H9 (cell line): ENCODE measurements at regions not wholly inside any gene's neighbourhood (a gene's known extent, or its start where the extent isn't known, plus 50 kb on each side); places are given as distances from the start of the nearest gene placed in this dataset.

Experiments used
- DNase-seq: peaks from one replicate; pipeline ENCODE4 v3.0.0-alpha.2; 2017
- H2AFZ ChIP-seq: one replicate; pipeline ENCODE4 v1.6.1; 2013; ENCODE audit warnings: mild to moderate bottlenecking, low read length, control low read depth, moderate library complexity
- H2AK5ac ChIP-seq: 2 replicates; pipeline ENCODE4 v1.6.1; 2013; ENCODE audit warnings: low read length, control low read depth, mixed read lengths; ENCODE audit not compliant: insufficient read length
- H2BK120ac ChIP-seq: one replicate; pipeline ENCODE4 v1.6.1; 2013; ENCODE audit warnings: low read depth, mild to moderate bottlenecking, low read length, control low read depth, inconsistent platforms; ENCODE audit not compliant: poor library complexity, severe bottlenecking
- H2BK12ac ChIP-seq: 2 replicates; pipeline ENCODE4 v1.6.1; 2013; ENCODE audit warnings: low read length, control low read depth, mixed read lengths, low read depth; ENCODE audit not compliant: insufficient read length
- H2BK15ac ChIP-seq: 2 replicates; pipeline ENCODE4 v1.6.1; 2013; ENCODE audit warnings: low read depth, low read length, control low read depth
- H2BK20ac ChIP-seq: one replicate; pipeline ENCODE4 v1.6.1; 2013; ENCODE audit warnings: low read depth, mild to moderate bottlenecking, low read length, control low read depth, inconsistent platforms; ENCODE audit not compliant: poor library complexity, severe bottlenecking
- H2BK5ac ChIP-seq: 2 replicates; pipeline ENCODE4 v1.6.1; 2013; ENCODE audit warnings: low read length, control low read depth, mixed read lengths; ENCODE audit not compliant: insufficient read length
- H3K14ac ChIP-seq: 2 replicates; pipeline ENCODE4 v1.6.1; 2013; ENCODE audit warnings: low read length, control low read depth; ENCODE audit not compliant: insufficient read depth
- H3K18ac ChIP-seq: 2 replicates; pipeline ENCODE4 v1.6.1; 2013; ENCODE audit warnings: low read depth, mild to moderate bottlenecking, mixed read lengths, low read length, control low read depth; ENCODE audit not compliant: insufficient read length
- H3K23ac ChIP-seq: 2 replicates; pipeline ENCODE4 v1.6.1; 2013; ENCODE audit warnings: low read length, control low read depth, mixed read lengths, low read depth; ENCODE audit not compliant: insufficient read length
- H3K23me2 ChIP-seq: 2 replicates; pipeline ENCODE4 v1.6.1; 2013; ENCODE audit warnings: low read depth, mild to moderate bottlenecking, mixed read lengths, low read length, control low read depth; ENCODE audit not compliant: insufficient read length, poor library complexity, severe bottlenecking
- H3K27ac ChIP-seq: 2 replicates; pipeline ENCODE4 v1.5.1; 2013; ENCODE audit warnings: low read length, control low read depth, mixed read lengths, low read depth; ENCODE audit not compliant: insufficient read length
- H3K27me3 ChIP-seq: 2 replicates; pipeline ENCODE4 v1.6.1; 2013; ENCODE audit warnings: low read length, control low read depth, inconsistent platforms; ENCODE audit not compliant: insufficient read depth
- H3K4ac ChIP-seq: 2 replicates; pipeline ENCODE4 v1.6.1; 2013; ENCODE audit warnings: low read depth, mild to moderate bottlenecking, control low read depth, inconsistent platforms, low read length, moderate library complexity
- H3K4me1 ChIP-seq: 2 replicates; pipeline ENCODE4 v1.6.1; 2013; ENCODE audit warnings: low read length, control low read depth, inconsistent platforms; ENCODE audit not compliant: insufficient read depth
- H3K4me2 ChIP-seq: 2 replicates; pipeline ENCODE4 v1.6.1; 2013; ENCODE audit warnings: low read length, control low read depth, mixed read lengths; ENCODE audit not compliant: insufficient read length, insufficient read depth
- H3K56ac ChIP-seq: 2 replicates; pipeline ENCODE4 v1.6.1; 2013; ENCODE audit warnings: low read depth, mild to moderate bottlenecking, mixed read lengths, low read length, control low read depth; ENCODE audit not compliant: insufficient read length
- H3K79me1 ChIP-seq: 2 replicates; pipeline ENCODE4 v1.6.1; 2013; ENCODE audit warnings: low read depth, mild to moderate bottlenecking, moderate library complexity, low read length, control low read depth, inconsistent platforms; ENCODE audit not compliant: insufficient read depth, poor library complexity, severe bottlenecking
- H3K79me2 ChIP-seq: 2 replicates; pipeline ENCODE4 v1.6.1; 2013; ENCODE audit warnings: low read length, control low read depth, inconsistent platforms; ENCODE audit not compliant: insufficient read depth
- H3K9ac ChIP-seq: 2 replicates; pipeline ENCODE4 v1.6.1; 2013; ENCODE audit warnings: low read length, control low read depth, mixed read lengths; ENCODE audit not compliant: insufficient read length; ENCODE audit errors: extremely low read depth
- H3K9me3 ChIP-seq: one replicate; pipeline ENCODE4 v1.6.1; 2013; ENCODE audit warnings: low read depth, low read length, inconsistent platforms; ENCODE audit not compliant: control insufficient read depth
- H3T11ph ChIP-seq: one replicate; pipeline ENCODE4 v1.6.1; 2013; ENCODE audit warnings: mild to moderate bottlenecking, low read length, control low read depth, inconsistent platforms
- H4K20me1 ChIP-seq: one replicate; pipeline ENCODE4 v1.6.1; 2013; ENCODE audit not compliant: control insufficient read depth, insufficient read length, insufficient read depth
- H4K5ac ChIP-seq: 2 replicates; pipeline ENCODE4 v1.6.1; 2013; ENCODE audit warnings: low read depth, mild to moderate bottlenecking, mixed read lengths, low read length, control low read depth; ENCODE audit not compliant: insufficient read length
- H4K8ac ChIP-seq: replicated peaks from 2 replicates; pipeline ENCODE4 v1.6.1; 2013; ENCODE audit warnings: low read length, control low read depth, mixed read lengths, low read depth; ENCODE audit not compliant: insufficient read length
- H4K91ac ChIP-seq: 2 replicates; pipeline ENCODE4 v1.6.1; 2013; ENCODE audit warnings: low read depth, mild to moderate bottlenecking, moderate library complexity, mixed read lengths, low read length, control low read depth; ENCODE audit not compliant: insufficient read length
- H3K27ac Mint-ChIP-seq, 3 experiments: 2 replicates in 2 of 3; 3 replicates in 1 of 3; pipeline ENCODE4 v1.8.0; 2020 to 2021; ENCODE audit warnings: mixed read lengths in 3 of 3, mild to moderate bottlenecking in 1 of 3, moderate library complexity in 1 of 3
- H3K27me3 Mint-ChIP-seq: 2 replicates; pipeline ENCODE4 v1.8.0; 2021; ENCODE audit warnings: low read depth, mild to moderate bottlenecking, moderate library complexity, mixed read lengths
- H3K36me3 Mint-ChIP-seq, 3 experiments: 2 replicates in 2 of 3; 3 replicates in 1 of 3; pipeline ENCODE4 v1.8.0; 2020 to 2021; ENCODE audit warnings: low read depth in 3 of 3, mixed read lengths in 3 of 3; ENCODE audit not compliant: insufficient read depth in 1 of 3
- H3K4me1 Mint-ChIP-seq, 2 experiments: 2 replicates each; pipeline ENCODE4 v1.8.0; 2020; ENCODE audit warnings: mixed read lengths in 2 of 2
- H3K4me3 Mint-ChIP-seq, 2 experiments: 2 replicates in 1 of 2; 3 replicates in 1 of 2; pipeline ENCODE4 v1.8.0; 2020 to 2021; ENCODE audit warnings: mild to moderate bottlenecking in 2 of 2, mixed read lengths in 2 of 2, moderate library complexity in 1 of 2
- H3K9me3 Mint-ChIP-seq, 2 experiments: 2 replicates in 1 of 2; 3 replicates in 1 of 2; pipeline ENCODE4 v1.8.0; 2020; ENCODE audit warnings: mild to moderate bottlenecking in 2 of 2, mixed read lengths in 2 of 2, moderate library complexity in 1 of 2
- WGBS: extraction: QIAGEN DNeasy Blood & Tissue Kit; methylation state at CpG from one replicate; pipeline ENCODE4 v1.1.7; 2013; ENCODE audit warnings: missing lambda C conversion rate, low lambda C conversion rate, mixed read lengths; ENCODE audit not compliant: insufficient read length; ENCODE audit errors: extremely low coverage; 5-methylcytosine and 5-hydroxymethylcytosine counted together
- TF ChIP-seq, protein P1 (sequence below): fragments of 200-600 bp; sonication (generic); conservative IDR thresholded peaks from 3 replicates; pipeline ENCODE4 v1.8.0; 2021; ENCODE audit warnings: antibody characterized with exemption, mild to moderate bottlenecking

GRCh38 chr12:83245156-83245555 is 558.5 kb downstream of the TMTC2 start:
- Histone ChIP-seq H3K27me3 (no peaks in the 10 kb centered on the region), H2AFZ (no peak overlapping the region)
- H3K4me1 Mint-ChIP-seq, result no peaks in the 10 kb centered on the region

More at GRCh38 chr12:83245156-83245555, 558.5 kb downstream of the TMTC2 start:
- H4K20me1 ChIP-seq, result no peaks in the 10 kb centered on the region
- H3K14ac ChIP-seq, result no peak overlapping the region
- no peaks in the 10 kb centered on the region for H3K79me2 ChIP-seq
- no peak for DNase-seq
- H3K18ac ChIP-seq, result no peak overlapping the region
- H2BK12ac ChIP-seq, result no peak overlapping the region
- no peak overlapping the region for H4K8ac ChIP-seq
- no peak overlapping the region for H2BK20ac ChIP-seq
- Mint-ChIP-seq H3K36me3 (no peaks in the 10 kb centered on the region; a peak in 1 of 7 replicates), H3K27ac (no peak overlapping the region), H3K4me3 (no peak overlapping the region), H3K9me3 (no peaks in the 10 kb centered on the region; a peak in 2 of 5 replicates), H3K27me3 (no peaks in the 10 kb centered on the region)
- no peak overlapping the region for H2BK15ac ChIP-seq
- TF ChIP-seq, protein P1, sequence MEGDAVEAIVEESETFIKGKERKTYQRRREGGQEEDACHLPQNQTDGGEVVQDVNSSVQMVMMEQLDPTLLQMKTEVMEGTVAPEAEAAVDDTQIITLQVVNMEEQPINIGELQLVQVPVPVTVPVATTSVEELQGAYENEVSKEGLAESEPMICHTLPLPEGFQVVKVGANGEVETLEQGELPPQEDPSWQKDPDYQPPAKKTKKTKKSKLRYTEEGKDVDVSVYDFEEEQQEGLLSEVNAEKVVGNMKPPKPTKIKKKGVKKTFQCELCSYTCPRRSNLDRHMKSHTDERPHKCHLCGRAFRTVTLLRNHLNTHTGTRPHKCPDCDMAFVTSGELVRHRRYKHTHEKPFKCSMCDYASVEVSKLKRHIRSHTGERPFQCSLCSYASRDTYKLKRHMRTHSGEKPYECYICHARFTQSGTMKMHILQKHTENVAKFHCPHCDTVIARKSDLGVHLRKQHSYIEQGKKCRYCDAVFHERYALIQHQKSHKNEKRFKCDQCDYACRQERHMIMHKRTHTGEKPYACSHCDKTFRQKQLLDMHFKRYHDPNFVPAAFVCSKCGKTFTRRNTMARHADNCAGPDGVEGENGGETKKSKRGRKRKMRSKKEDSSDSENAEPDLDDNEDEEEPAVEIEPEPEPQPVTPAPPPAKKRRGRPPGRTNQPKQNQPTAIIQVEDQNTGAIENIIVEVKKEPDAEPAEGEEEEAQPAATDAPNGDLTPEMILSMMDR, result no peak
- H2BK120ac ChIP-seq, result no peak overlapping the region
- no peak overlapping the region for H3K4ac ChIP-seq
- H3K9ac ChIP-seq, result no peak overlapping the region
- H3K27ac ChIP-seq, result no peak overlapping the region
- no peak overlapping the region for H3K4me2 ChIP-seq
- H2AK5ac ChIP-seq, result no peak overlapping the region
- H3K56ac ChIP-seq, result no peak overlapping the region
- H4K91ac ChIP-seq, result no peak overlapping the region
- H4K5ac ChIP-seq, result no peak overlapping the region
- no peaks in the 10 kb centered on the region for H3K4me1 ChIP-seq
- no peak overlapping the region for H3K23ac ChIP-seq
- no peaks in the 10 kb centered on the region for H3K79me1 ChIP-seq
- no peaks in the 10 kb centered on the region for H3K23me2 ChIP-seq
- no peaks in the 10 kb centered on the region for H3K9me3 ChIP-seq
- WGBS, result no CpG with 5 or more reads among the region's 3 CpGs
- no peak overlapping the region for H3T11ph ChIP-seq
- H2BK5ac ChIP-seq, result no peak overlapping the region
